H1 (cell line): ENCODE measurements at regions not wholly inside any gene's neighbourhood (a gene's known extent, or its start where the extent isn't known, plus 50 kb on each side); places are given as distances from the start of the nearest gene placed in this dataset.
"Not testable (repeated sequence)": the region's sequence is repeated elsewhere in the genome, so short reads cannot be mapped to it uniquely, and the experiment has no call there.

Source experiments
- CTCF ChIA-PET: fragments of 300-600 bp; sonication (Branson Sonifier 250); formaldehyde crosslinking; loops from one replicate; lab custom pipeline; 2021; ENCODE audit not compliant: partially characterized antibody; lab: Charles Lee
- POLR2A ChIA-PET: fragments of 300-600 bp; sonication (Branson Sonifier 250); formaldehyde crosslinking; loops from one replicate; lab custom pipeline; 2021; ENCODE audit warnings: inconsistent platforms; ENCODE audit not compliant: partially characterized antibody; lab: Charles Lee
- DNase-seq, 2 experiments: peaks; one replicate each; pipeline versions ENCODE4 v3.0.0 to v3.0.0-alpha.2; 2010 to 2022; ENCODE audit warnings: low spot score in 2 of 2, low read depth in 1 of 2, mixed read lengths in 1 of 2
- FAIRE-seq: peaks from 2 replicates; lab custom pipeline; 2011; peaks lifted over from hg19 to GRCh38; lab: Jason Lieb, UNC
- H2AFZ ChIP-seq: 2 replicates; pipeline ENCODE4 v1.8.1; 2012; ENCODE audit warnings: low read length, inconsistent platforms
- H2AK5ac ChIP-seq: 2 replicates; pipeline ENCODE4 v1.6.1; 2013; ENCODE audit warnings: low read depth, low read length
- H2BK120ac ChIP-seq: replicated peaks from 2 replicates; pipeline ENCODE3; 2013; ENCODE audit warnings: low read depth, low read length, inconsistent platforms
- H2BK12ac ChIP-seq: 2 replicates; pipeline ENCODE4 v1.6.1; 2013; ENCODE audit warnings: low read depth, low read length
- H2BK15ac ChIP-seq: 2 replicates; pipeline ENCODE4 v1.6.1; 2013; ENCODE audit warnings: low read length
- H2BK20ac ChIP-seq: 2 replicates; pipeline ENCODE4 v1.6.1; 2013; ENCODE audit warnings: low read length
- H2BK5ac ChIP-seq: 2 replicates; pipeline ENCODE4 v1.6.1; 2013; ENCODE audit warnings: low read depth, low read length
- H3K14ac ChIP-seq: 2 replicates; pipeline ENCODE4 v1.6.1; 2013; ENCODE audit warnings: inconsistent platforms; ENCODE audit not compliant: insufficient read length
- H3K18ac ChIP-seq: 2 replicates; pipeline ENCODE4 v1.6.1; 2013; ENCODE audit warnings: low read length; ENCODE audit errors: extremely low read depth
- H3K23ac ChIP-seq: 2 replicates; pipeline ENCODE4 v1.6.1; 2013; ENCODE audit warnings: inconsistent platforms; ENCODE audit not compliant: insufficient read length
- H3K23me2 ChIP-seq: 2 replicates; pipeline ENCODE4 v1.6.1; 2013; ENCODE audit warnings: low read depth, low read length
- H3K27ac ChIP-seq: 2 replicates; pipeline ENCODE4 v1.6.1; 2011; ENCODE audit warnings: low read depth, low read length, inconsistent platforms
- H3K27me3 ChIP-seq, 4 experiments: replicated peaks in 1 of 4; 1 replicate in 1 of 4; 2 replicates in 3 of 4; pipeline versions ENCODE4 v1.6.1 to v1.8.1; 2011 to 2013; ENCODE audit warnings: low read length in 3 of 4, mild to moderate bottlenecking in 3 of 4, inconsistent platforms in 2 of 4, mixed read lengths in 2 of 4, moderate library complexity in 1 of 4; ENCODE audit not compliant: control insufficient read depth in 3 of 4, insufficient read depth in 3 of 4; ENCODE audit errors: extremely low read depth in 1 of 4
- H3K36me3 ChIP-seq, 4 experiments: 2 replicates each; pipeline versions ENCODE4 v1.6.1 to v1.8.1; 2011 to 2013; ENCODE audit warnings: mild to moderate bottlenecking in 4 of 4, low read length in 3 of 4, moderate library complexity in 2 of 4, control low read depth in 1 of 4, inconsistent platforms in 1 of 4; ENCODE audit not compliant: insufficient read depth in 4 of 4, control insufficient read depth in 2 of 4
- H3K4ac ChIP-seq: replicated peaks from 2 replicates; pipeline ENCODE3; 2013; ENCODE audit warnings: low read length, low read depth, mixed read lengths, inconsistent platforms; ENCODE audit not compliant: insufficient read length
- H3K4me1 ChIP-seq, 4 experiments: replicated peaks in 1 of 4; 1 replicate in 1 of 4; 2 replicates in 3 of 4; pipeline versions ENCODE4 v1.6.1 to v1.8.1; 2011 to 2013; ENCODE audit warnings: low read length in 3 of 4, inconsistent platforms in 2 of 4, mixed read lengths in 1 of 4; ENCODE audit not compliant: insufficient read depth in 4 of 4, control insufficient read depth in 3 of 4
- H3K4me2 ChIP-seq, 2 experiments: 2 replicates each; pipeline versions ENCODE4 v1.6.1 to v1.8.1; 2011 to 2013; ENCODE audit warnings: low read depth in 2 of 2, low read length in 2 of 2, control low read depth in 1 of 2, inconsistent platforms in 1 of 2, mild to moderate bottlenecking in 1 of 2; ENCODE audit not compliant: insufficient read depth in 1 of 2
- H3K4me3 ChIP-seq, 4 experiments: fragments of 200-600, 300-600 bp in 1 of 4; sonication (generic), shearing (Covaris generic), sonication (Bioruptor Twin) in 1 of 4; 2 replicates each; pipeline versions ENCODE4 v1.5.1 to v1.8.1; 2011 to 2016; ENCODE audit warnings: low read length in 4 of 4, low read depth in 3 of 4, control low read depth in 2 of 4, inconsistent platforms in 2 of 4, mild to moderate bottlenecking in 2 of 4, mixed read lengths in 1 of 4, moderate library complexity in 1 of 4; ENCODE audit not compliant: insufficient read depth in 2 of 4; ENCODE audit errors: extremely low read depth in 1 of 4
- H3K56ac ChIP-seq: replicated peaks from 2 replicates; pipeline ENCODE3; 2013; ENCODE audit warnings: low read depth, mild to moderate bottlenecking, mixed read lengths, low read length, inconsistent platforms; ENCODE audit not compliant: insufficient read length
- H3K79me1 ChIP-seq: 2 replicates; pipeline ENCODE4 v1.6.1; 2013; ENCODE audit warnings: low read depth, low read length, control low read depth
- H3K79me2 ChIP-seq, 2 experiments: 2 replicates each; pipeline versions ENCODE4 v1.6.1 to v1.8.1; 2012 to 2013; ENCODE audit warnings: low read length in 2 of 2, mild to moderate bottlenecking in 2 of 2, inconsistent platforms in 1 of 2; ENCODE audit not compliant: insufficient read depth in 2 of 2, control insufficient read depth in 1 of 2
- H3K9ac ChIP-seq, 4 experiments: replicated peaks in 1 of 4; 1 replicate in 1 of 4; 2 replicates in 3 of 4; pipeline versions ENCODE4 v1.6.1 to v1.8.1; 2011 to 2013; ENCODE audit warnings: low read depth in 3 of 4, low read length in 3 of 4, control low read depth in 2 of 4, mild to moderate bottlenecking in 2 of 4, moderate library complexity in 2 of 4, inconsistent platforms in 1 of 4; ENCODE audit errors: extremely low read depth in 1 of 4
- H3K9me3 ChIP-seq, 2 experiments: 2 replicates each; pipeline versions ENCODE4 v1.6.1 to v1.8.1; 2012 to 2013; ENCODE audit warnings: mild to moderate bottlenecking in 2 of 2, moderate library complexity in 2 of 2, control low read depth in 1 of 2, inconsistent platforms in 1 of 2, low read depth in 1 of 2, low read length in 1 of 2, mixed read lengths in 1 of 2; ENCODE audit not compliant: insufficient read depth in 2 of 2
- H4K20me1 ChIP-seq, 2 experiments: replicated peaks in 1 of 2; 2 replicates each; pipeline versions ENCODE3 to v1.8.1; 2011 to 2013; ENCODE audit warnings: inconsistent platforms in 2 of 2, low read length in 2 of 2, mild to moderate bottlenecking in 1 of 2; ENCODE audit not compliant: insufficient read depth in 2 of 2, control insufficient read depth in 1 of 2
- H4K5ac ChIP-seq: 2 replicates; pipeline ENCODE4 v1.6.1; 2013; ENCODE audit warnings: low read length, low read depth, mixed read lengths, inconsistent platforms; ENCODE audit not compliant: insufficient read length
- H4K8ac ChIP-seq: 2 replicates; pipeline ENCODE4 v1.8.0; 2013; ENCODE audit warnings: mild to moderate bottlenecking, moderate library complexity, low read length, inconsistent platforms; ENCODE audit not compliant: insufficient read depth; ENCODE audit errors: extremely low read depth
- H4K91ac ChIP-seq: replicated peaks from 2 replicates; pipeline ENCODE3; 2013; ENCODE audit warnings: low read length, mixed read lengths, inconsistent platforms; ENCODE audit not compliant: insufficient read length
- WGBS, 2 experiments: shearing (Covaris generic) in 1 of 2; methylation state at CpG; one replicate each; pipeline versions ENCODE4 v1.1.6 to v1.1.7; 2013 to 2015; ENCODE audit warnings: low lambda C conversion rate in 2 of 2, mixed read lengths in 2 of 2, inconsistent platforms in 1 of 2, low coverage in 1 of 2, missing lambda C conversion rate in 1 of 2; ENCODE audit not compliant: insufficient replicate concordance in 2 of 2, insufficient coverage in 1 of 2, insufficient read length in 1 of 2; ENCODE audit errors: extremely low coverage in 1 of 2, missing lambda C conversion rate in 1 of 2; 5-methylcytosine and 5-hydroxymethylcytosine counted together

DNA sequence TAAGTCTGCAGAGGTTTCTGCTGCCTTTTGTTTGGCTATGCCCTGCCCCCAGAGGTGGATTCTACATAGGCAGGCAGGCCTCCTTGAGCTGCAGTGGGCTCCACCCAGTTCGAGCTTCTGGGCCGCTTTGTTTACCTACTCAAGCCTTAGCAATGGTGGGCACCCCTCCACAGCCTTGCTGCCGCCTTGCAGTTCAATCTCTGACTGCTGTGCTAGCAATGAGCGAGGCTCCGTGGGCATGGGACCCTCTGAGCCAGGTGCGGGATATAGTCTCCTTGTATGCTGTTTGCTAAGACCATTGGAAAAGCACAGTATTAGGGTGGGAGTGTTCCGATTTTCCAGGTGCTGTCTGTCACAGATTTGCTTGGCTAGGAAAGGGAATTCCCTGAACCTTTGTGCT is 102.7 kb downstream of the TFAP2B start:
- H2AK5ac ChIP-seq, H3K4ac ChIP-seq, H3K14ac ChIP-seq, H2BK12ac ChIP-seq, H3K27me3 ChIP-seq, H2BK20ac ChIP-seq, H3K56ac ChIP-seq, H3K79me2 ChIP-seq, H4K5ac ChIP-seq, H3K4me2 ChIP-seq, H3K23me2 ChIP-seq, POLR2A ChIA-PET, H3K9me3 ChIP-seq, H3K9ac ChIP-seq, FAIRE-seq, H3K4me3 ChIP-seq, H4K91ac ChIP-seq, H3K18ac ChIP-seq, H3K4me1 ChIP-seq, H2BK15ac ChIP-seq, H2BK5ac ChIP-seq, H2BK120ac ChIP-seq, H4K20me1 ChIP-seq, H3K23ac ChIP-seq, H3K27ac ChIP-seq, H3K79me1 ChIP-seq, CTCF ChIA-PET, H2AFZ ChIP-seq, H3K36me3 ChIP-seq, DNase-seq, H4K8ac ChIP-seq: not testable (repeated sequence)
- WGBS, 2 experiments: 98% methylated on average over 7 of the region's 7 CpGs; no CpG with 5 or more reads in 1 of the 2 experiments
